ENCODE measurements at regions not wholly inside any gene's neighbourhood (a gene's known extent, or its start where the extent isn't known, plus 50 kb on each side); places are given as distances from the start of the nearest gene placed in this dataset.

DNA sequence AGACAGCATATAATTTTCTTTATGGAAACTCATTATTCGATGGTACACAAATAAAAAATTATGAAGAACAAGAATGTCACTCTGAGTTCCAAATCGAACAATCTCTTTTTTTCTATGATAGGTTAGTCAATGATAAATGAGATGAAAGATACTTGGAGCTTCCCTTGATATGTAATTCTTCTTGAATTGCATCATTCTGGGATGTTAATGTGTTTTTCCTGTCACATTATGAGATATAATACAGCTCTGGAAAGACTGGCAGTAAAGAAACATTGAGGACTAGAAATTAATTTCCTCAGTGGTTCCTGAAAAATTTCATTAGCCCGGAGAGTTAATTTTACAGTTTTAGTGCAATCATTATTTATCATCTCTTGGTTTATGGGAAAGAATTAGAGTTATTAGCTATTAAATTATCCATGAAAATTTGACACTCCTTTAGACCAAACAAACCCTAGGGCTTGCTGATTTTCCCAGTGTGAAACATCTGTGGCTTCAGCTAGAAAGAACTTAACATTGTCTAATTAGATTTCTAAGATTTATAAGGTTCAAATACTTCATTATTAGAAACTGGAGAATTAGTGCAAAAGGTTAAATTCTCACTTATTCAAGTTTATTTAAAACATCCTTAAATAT, 1546.6 kb upstream of the TENM3 start:
- no peak overlapping the region for H3K4me3 ChIP-seq (replicated peaks in 1 of 3)
- no peaks in the 10 kb centered on the region for H3K9me3 ChIP-seq
- WGBS, 2 donors = 82 to 90% methylated on average over 3 of the region's 3 CpGs
- intact Hi-C loops (cut with DNase I) = no loop called here
- H3K4me1 ChIP-seq = no peaks in the 10 kb centered on the region
- no peak for TF ChIP-seq POLR2A (IDR thresholded peaks at IDR 0.05)
- TF ChIP-seq, protein P1, sequence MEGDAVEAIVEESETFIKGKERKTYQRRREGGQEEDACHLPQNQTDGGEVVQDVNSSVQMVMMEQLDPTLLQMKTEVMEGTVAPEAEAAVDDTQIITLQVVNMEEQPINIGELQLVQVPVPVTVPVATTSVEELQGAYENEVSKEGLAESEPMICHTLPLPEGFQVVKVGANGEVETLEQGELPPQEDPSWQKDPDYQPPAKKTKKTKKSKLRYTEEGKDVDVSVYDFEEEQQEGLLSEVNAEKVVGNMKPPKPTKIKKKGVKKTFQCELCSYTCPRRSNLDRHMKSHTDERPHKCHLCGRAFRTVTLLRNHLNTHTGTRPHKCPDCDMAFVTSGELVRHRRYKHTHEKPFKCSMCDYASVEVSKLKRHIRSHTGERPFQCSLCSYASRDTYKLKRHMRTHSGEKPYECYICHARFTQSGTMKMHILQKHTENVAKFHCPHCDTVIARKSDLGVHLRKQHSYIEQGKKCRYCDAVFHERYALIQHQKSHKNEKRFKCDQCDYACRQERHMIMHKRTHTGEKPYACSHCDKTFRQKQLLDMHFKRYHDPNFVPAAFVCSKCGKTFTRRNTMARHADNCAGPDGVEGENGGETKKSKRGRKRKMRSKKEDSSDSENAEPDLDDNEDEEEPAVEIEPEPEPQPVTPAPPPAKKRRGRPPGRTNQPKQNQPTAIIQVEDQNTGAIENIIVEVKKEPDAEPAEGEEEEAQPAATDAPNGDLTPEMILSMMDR (IDR thresholded peaks at IDR 0.05) = no peak
- no peak overlapping the region for H3K27ac ChIP-seq
- DNase-seq = no peak
- no peaks in the 10 kb centered on the region for H3K27me3 ChIP-seq
- H3K36me3 ChIP-seq = no peaks in the 10 kb centered on the region

DNA sequence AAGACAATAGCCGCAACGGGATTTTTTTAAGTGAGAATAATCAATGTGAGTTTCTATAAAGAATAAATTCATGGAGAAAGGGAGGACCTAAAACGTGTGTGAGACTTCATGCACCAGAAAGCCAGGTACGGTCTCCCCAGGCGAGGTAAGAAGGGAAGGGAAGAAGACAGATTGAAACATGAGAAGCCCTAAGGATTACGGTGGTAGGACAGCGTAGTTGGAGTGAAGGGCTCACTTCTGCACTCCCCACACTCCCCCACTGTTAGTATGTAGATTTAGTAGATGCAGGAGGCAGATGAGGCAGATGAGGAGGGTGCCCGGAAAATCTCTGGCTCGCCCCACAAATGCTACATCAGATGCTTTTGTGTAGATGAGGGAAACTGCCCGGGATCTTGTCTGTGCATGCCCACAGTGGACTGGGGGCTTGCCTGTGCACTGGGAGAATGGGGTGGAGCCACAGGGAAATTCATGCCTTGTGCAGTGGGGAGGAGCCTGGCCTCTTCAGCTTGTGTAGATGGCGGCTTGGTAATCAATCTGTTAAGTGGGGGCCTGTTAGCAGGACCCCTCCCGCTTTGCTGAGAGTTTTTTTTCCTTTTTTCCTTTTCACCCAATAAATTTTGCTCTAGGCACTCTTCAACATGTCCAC, 1544.5 kb upstream of the TENM3 start:
- no peak for DNase-seq
- intact Hi-C loops (cut with DNase I) = no loop called here
- H3K9me3 ChIP-seq = no peaks in the 10 kb centered on the region
- 83 to 86% methylated on average over 12 of the region's 12 CpGs for WGBS, 2 donors
- H3K27ac ChIP-seq = no peak overlapping the region
- H3K4me1 ChIP-seq = no peaks in the 10 kb centered on the region
- H3K36me3 ChIP-seq = no peaks in the 10 kb centered on the region
- H3K4me3 ChIP-seq (replicated peaks in 1 of 3) = no peak overlapping the region
- no peaks in the 10 kb centered on the region for H3K27me3 ChIP-seq
- TF ChIP-seq, protein P1 (IDR thresholded peaks at IDR 0.05) = no peak
- no peak for TF ChIP-seq POLR2A (IDR thresholded peaks at IDR 0.05)

DNA sequence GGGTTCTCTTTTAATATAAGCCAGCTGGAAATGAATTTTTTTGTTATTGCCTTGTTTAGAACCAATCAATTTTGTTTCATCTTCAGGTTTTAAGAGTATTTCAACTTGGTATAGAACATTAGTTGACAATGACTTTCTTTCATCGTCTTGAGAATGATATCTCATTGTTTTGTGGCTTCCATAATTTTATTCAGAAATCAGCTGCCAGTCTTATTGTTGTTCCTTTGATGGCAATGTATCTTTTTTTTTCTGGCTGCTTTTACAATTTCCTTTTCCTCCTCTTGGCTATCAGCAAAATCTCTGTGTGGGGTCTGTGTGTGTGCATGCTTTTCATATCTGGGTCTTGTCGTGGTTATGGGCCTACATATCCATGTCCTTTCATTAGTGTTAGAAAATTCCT, 1536.4 kb upstream of the TENM3 start:
- intact Hi-C loops (cut with DNase I) = no loop called here
- TF ChIP-seq, protein P1 (IDR thresholded peaks at IDR 0.05) = no peak
- TF ChIP-seq POLR2A (IDR thresholded peaks at IDR 0.05) = no peak
- no peaks in the 10 kb centered on the region for H3K36me3 ChIP-seq
- no peaks in the 10 kb centered on the region for H3K27me3 ChIP-seq
- no peaks in the 10 kb centered on the region for H3K4me1 ChIP-seq
- no peak overlapping the region for H3K27ac ChIP-seq
- no peak overlapping the region for H3K4me3 ChIP-seq (replicated peaks in 1 of 3)
- H3K9me3 ChIP-seq = no peaks in the 10 kb centered on the region
- 88% methylated on average over 2 of the region's 2 CpGs for WGBS, 2 donors
- DNase-seq = no peak

DNA sequence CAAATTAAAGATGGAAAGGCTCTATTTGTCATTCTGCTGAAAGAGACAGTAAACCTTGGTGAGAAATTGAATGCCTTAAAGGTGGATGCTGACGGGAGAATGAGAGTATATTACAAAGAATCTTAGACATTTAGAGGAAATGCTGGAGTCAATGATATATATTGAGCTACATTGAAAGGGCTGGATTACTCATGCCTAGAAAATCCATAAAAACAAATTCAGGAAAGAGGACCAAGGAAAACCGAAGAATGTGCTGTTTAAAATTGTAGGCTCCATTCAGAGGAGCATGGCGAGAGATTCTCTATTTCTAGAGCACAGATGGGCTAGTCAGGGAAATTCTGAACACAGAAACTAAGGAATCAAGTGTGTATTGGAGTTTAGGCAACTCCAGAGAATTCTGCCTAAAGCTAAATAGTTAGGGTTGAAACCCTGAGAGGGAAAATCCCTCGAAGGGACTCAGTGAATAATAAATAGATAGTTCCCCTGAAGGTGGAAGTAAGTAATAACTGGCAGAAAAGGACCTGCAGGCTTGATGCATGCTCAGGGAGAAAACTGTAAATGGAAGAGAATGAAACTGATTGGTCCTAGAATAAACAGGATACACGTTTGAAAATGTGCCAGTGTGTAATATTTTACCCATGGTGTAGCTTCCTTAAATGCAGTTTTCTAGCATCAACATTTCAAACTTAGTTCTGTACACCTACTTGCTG, 1532.4 kb upstream of the TENM3 start:
- Histone ChIP-seq H3K36me3 (no peaks in the 10 kb centered on the region), H3K4me3 (replicated peaks in 1 of 3) (no peak overlapping the region), H3K4me1 (no peaks in the 10 kb centered on the region), H3K27ac (no peak overlapping the region), H3K9me3 (no peaks in the 10 kb centered on the region), H3K27me3 (no peaks in the 10 kb centered on the region)
- WGBS, 2 donors = 77 to 79% methylated on average over 5 of the region's 5 CpGs
- TF ChIP-seq, protein P1 (IDR thresholded peaks at IDR 0.05) = no peak
- TF ChIP-seq POLR2A (IDR thresholded peaks at IDR 0.05) = no peak
- no peak for DNase-seq
- intact Hi-C loops (cut with DNase I) = no loop called here

DNA sequence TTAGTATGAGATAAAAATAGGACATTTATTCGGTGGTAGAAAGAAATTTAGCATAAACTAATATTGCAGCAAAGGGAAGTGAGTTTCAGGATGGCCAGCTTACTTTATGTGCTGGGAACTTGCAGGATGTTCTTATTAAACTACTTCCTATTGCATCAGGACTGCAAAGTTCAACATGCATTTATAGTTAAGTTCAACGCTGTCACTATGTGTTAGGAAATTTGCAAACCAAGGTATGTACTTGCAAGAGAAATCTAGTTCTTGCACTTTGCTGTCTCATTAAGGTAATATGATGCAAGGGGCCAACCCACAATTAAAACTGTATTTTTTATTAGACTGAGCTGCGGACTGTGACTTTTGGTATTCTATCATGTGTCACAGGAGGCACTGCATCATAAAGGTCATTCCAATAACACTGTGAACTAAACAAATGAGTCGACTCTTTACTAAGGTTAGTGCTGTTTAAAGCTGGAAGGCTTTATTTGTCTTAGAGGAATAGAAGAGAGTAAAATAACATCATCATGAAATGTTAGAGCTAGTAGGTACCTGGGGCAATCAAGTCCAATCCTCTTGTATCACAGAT, 1525.7 kb upstream of the TENM3 start:
- Histone ChIP-seq H3K4me1 (no peaks in the 10 kb centered on the region), H3K36me3 (no peaks in the 10 kb centered on the region), H3K4me3 (replicated peaks in 1 of 3) (no peak overlapping the region), H3K27ac (no peak overlapping the region), H3K9me3 (no peaks in the 10 kb centered on the region), H3K27me3 (no peaks in the 10 kb centered on the region)
- DNase-seq = no peak
- no peak for TF ChIP-seq POLR2A (IDR thresholded peaks at IDR 0.05)
- TF ChIP-seq, protein P1 (IDR thresholded peaks at IDR 0.05) = no peak
- 78 to 81% methylated on average over 4 of the region's 4 CpGs for WGBS, 2 donors
- intact Hi-C loops (cut with DNase I) = no loop called here
